ENCODE measurements at regions not wholly inside any gene's neighbourhood (a gene's known extent, or its start where the extent isn't known, plus 50 kb on each side); places are given as distances from the start of the nearest gene placed in this dataset.

DNA sequence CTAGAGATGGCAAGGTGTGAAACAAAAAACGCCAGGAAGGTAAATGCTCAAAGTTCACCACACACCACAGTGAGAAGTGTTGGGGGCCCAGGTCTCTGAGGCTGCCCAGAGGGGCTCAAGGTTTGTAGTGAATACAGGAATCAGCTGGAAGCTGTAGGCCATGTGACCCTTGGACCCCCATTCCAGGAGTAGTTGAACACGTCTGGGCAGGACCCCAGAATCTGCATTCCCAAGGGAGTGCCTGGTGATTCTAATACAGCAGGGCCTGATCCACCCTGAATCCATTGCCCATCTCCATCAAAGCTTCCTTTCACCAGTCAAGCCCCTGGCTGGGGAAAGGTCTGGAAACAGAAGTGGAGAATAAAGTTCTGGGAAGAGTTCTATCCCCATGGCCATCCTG lies 70.8 kb upstream of the B3GAT1 start:
- TF ChIP-seq, protein P1, sequence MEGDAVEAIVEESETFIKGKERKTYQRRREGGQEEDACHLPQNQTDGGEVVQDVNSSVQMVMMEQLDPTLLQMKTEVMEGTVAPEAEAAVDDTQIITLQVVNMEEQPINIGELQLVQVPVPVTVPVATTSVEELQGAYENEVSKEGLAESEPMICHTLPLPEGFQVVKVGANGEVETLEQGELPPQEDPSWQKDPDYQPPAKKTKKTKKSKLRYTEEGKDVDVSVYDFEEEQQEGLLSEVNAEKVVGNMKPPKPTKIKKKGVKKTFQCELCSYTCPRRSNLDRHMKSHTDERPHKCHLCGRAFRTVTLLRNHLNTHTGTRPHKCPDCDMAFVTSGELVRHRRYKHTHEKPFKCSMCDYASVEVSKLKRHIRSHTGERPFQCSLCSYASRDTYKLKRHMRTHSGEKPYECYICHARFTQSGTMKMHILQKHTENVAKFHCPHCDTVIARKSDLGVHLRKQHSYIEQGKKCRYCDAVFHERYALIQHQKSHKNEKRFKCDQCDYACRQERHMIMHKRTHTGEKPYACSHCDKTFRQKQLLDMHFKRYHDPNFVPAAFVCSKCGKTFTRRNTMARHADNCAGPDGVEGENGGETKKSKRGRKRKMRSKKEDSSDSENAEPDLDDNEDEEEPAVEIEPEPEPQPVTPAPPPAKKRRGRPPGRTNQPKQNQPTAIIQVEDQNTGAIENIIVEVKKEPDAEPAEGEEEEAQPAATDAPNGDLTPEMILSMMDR (IDR thresholded peaks at IDR 0.05): no peak
- TF ChIP-seq SIN3A (IDR thresholded peaks at IDR 0.05; ENCODE audit: borderline replicate concordance, insufficient read depth, low read depth, low read length) (no peak), POLR2AphosphoS5 (IDR thresholded peaks at IDR 0.05; ENCODE audit: low read depth, low read length) (no peak), TCF7L2 (IDR thresholded peaks at IDR 0.05; ENCODE audit: low read depth, low read length) (no peak)
- TF ChIP-seq, protein P2, sequence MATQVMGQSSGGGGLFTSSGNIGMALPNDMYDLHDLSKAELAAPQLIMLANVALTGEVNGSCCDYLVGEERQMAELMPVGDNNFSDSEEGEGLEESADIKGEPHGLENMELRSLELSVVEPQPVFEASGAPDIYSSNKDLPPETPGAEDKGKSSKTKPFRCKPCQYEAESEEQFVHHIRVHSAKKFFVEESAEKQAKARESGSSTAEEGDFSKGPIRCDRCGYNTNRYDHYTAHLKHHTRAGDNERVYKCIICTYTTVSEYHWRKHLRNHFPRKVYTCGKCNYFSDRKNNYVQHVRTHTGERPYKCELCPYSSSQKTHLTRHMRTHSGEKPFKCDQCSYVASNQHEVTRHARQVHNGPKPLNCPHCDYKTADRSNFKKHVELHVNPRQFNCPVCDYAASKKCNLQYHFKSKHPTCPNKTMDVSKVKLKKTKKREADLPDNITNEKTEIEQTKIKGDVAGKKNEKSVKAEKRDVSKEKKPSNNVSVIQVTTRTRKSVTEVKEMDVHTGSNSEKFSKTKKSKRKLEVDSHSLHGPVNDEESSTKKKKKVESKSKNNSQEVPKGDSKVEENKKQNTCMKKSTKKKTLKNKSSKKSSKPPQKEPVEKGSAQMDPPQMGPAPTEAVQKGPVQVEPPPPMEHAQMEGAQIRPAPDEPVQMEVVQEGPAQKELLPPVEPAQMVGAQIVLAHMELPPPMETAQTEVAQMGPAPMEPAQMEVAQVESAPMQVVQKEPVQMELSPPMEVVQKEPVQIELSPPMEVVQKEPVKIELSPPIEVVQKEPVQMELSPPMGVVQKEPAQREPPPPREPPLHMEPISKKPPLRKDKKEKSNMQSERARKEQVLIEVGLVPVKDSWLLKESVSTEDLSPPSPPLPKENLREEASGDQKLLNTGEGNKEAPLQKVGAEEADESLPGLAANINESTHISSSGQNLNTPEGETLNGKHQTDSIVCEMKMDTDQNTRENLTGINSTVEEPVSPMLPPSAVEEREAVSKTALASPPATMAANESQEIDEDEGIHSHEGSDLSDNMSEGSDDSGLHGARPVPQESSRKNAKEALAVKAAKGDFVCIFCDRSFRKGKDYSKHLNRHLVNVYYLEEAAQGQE (IDR thresholded peaks at IDR 0.05; ENCODE audit: insufficient read depth in 1 of 2, low read depth in 2 of 2, low read length in 1 of 2): no peak

All from Panc1 (cell line).